HL-60 (cell line): ENCODE measurements at regions not wholly inside any gene's neighbourhood (a gene's known extent, or its start where the extent isn't known, plus 50 kb on each side); places are given as distances from the start of the nearest gene placed in this dataset.

Experiments used
- DNase-seq, 2 experiments: peaks; one replicate each; pipeline ENCODE4 v3.0.0-alpha.2; 2010 to 2020; ENCODE audit warnings: low read depth in 1 of 2, low spot score in 1 of 2
- H3K27ac ChIP-seq: fragments of 250-450 bp; sonication (Bioruptor Pico); replicated peaks from 2 replicates; pipeline ENCODE4 v1.5.1; 2020; ENCODE audit warnings: mild to moderate bottlenecking, moderate library complexity
- H3K27me3 ChIP-seq: fragments of 250-450 bp; sonication (Bioruptor Pico); 2 replicates; pipeline ENCODE4 v1.5.1; 2021; ENCODE audit warnings: mild to moderate bottlenecking, moderate library complexity; ENCODE audit not compliant: insufficient read depth, poor library complexity, severe bottlenecking
- H3K4me3 ChIP-seq: replicated peaks from 2 replicates; pipeline ENCODE4 v1.5.1; 2011; ENCODE audit warnings: mild to moderate bottlenecking, control low read depth, low read length; ENCODE audit not compliant: insufficient read depth
- GABPA ChIP-seq: IDR thresholded peaks from 2 replicates; pipeline ENCODE4 v1.6.1; 2012; ENCODE audit warnings: low read depth
- POLR2AphosphoS5 ChIP-seq: IDR thresholded peaks from 2 replicates; pipeline ENCODE4 v1.6.1; 2012; ENCODE audit warnings: low read depth
- REST ChIP-seq: IDR thresholded peaks from 2 replicates; pipeline ENCODE4 v1.6.1; 2012; ENCODE audit warnings: low read depth; ENCODE audit not compliant: insufficient replicate concordance
- SPI1 ChIP-seq: IDR thresholded peaks from 2 replicates; pipeline ENCODE4 v1.6.1; 2012; ENCODE audit warnings: low read depth, mild to moderate bottlenecking, borderline replicate concordance
- TF ChIP-seq, protein P1 (sequence below): IDR thresholded peaks from one replicate; pipeline ENCODE4 v1.5.1; 2011; ENCODE audit warnings: low read length, control low read depth, inconsistent platforms; ENCODE audit not compliant: insufficient read depth

GRCh38 chr5:164500856-164501255 is 995.4 kb downstream of the MAT2B start:
- no peak for DNase-seq
- TF ChIP-seq REST (no peak), POLR2AphosphoS5 (no peak), SPI1 (no peak), GABPA (no peak)
- TF ChIP-seq, protein P1, sequence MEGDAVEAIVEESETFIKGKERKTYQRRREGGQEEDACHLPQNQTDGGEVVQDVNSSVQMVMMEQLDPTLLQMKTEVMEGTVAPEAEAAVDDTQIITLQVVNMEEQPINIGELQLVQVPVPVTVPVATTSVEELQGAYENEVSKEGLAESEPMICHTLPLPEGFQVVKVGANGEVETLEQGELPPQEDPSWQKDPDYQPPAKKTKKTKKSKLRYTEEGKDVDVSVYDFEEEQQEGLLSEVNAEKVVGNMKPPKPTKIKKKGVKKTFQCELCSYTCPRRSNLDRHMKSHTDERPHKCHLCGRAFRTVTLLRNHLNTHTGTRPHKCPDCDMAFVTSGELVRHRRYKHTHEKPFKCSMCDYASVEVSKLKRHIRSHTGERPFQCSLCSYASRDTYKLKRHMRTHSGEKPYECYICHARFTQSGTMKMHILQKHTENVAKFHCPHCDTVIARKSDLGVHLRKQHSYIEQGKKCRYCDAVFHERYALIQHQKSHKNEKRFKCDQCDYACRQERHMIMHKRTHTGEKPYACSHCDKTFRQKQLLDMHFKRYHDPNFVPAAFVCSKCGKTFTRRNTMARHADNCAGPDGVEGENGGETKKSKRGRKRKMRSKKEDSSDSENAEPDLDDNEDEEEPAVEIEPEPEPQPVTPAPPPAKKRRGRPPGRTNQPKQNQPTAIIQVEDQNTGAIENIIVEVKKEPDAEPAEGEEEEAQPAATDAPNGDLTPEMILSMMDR, result no peak
- Histone ChIP-seq H3K4me3 (no peak overlapping the region), H3K27me3 (no peaks in the 10 kb centered on the region), H3K27ac (no peak overlapping the region)

- Histone ChIP-seq H3K4me3 (no peak overlapping the region), H3K27ac (no peak overlapping the region), H3K27me3 (no peaks in the 10 kb centered on the region)
- DNase-seq, result no peak
- TF ChIP-seq, protein P1, result no peak
- no peak for TF ChIP-seq POLR2AphosphoS5
- TF ChIP-seq SPI1, result no peak
- TF ChIP-seq GABPA, result no peak
- no peak for TF ChIP-seq REST
These were observed 995.9 kb downstream of the MAT2B start for GRCh38 chr5:164501344-164501743.

DNA sequence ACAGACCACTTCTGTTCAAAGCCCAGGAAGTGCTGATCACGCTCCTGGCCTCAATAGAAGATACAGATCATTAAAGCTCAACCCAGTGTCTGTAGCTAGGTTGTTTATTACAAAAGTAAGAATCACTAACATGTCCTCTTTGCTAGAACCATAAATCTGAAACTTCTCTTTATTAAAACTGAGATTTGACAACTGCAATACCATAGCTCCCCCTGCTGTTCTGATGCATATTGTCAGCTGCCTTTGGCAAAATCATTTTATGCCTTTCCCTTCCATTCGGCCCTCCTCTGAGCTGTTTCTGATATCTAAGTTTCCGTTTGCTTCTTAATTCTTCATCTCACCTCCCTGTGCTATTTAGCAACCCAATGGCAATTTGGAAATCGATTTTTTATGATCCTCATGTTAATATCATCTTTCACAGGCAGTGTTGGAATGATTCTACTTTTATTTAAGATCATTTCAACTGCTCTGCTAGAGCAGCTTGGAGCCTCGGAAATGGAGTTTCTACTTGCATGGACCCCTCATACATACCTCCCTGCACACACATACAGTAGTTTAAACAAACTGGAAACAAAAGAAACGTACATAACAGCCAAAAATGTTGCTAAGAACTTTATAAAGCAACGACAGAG is 998.8 kb downstream of the MAT2B start:
- no peak for TF ChIP-seq POLR2AphosphoS5
- TF ChIP-seq SPI1, result no peak
- TF ChIP-seq REST, result no peak
- TF ChIP-seq, protein P1, result peak; percentile 52
- TF ChIP-seq GABPA, result no peak
- Histone ChIP-seq H3K4me3 (no peak overlapping the region), H3K27me3 (no peaks in the 10 kb centered on the region), H3K27ac (no peak overlapping the region)
- peak in 1 of 2 experiments; percentile 15 for DNase-seq
